Progenitor cell of endocrine pancreas (in vitro differentiated cells): ENCODE measurements at regions not wholly inside any gene's neighbourhood (a gene's known extent, or its start where the extent isn't known, plus 50 kb on each side); places are given as distances from the start of the nearest gene placed in this dataset.

Experiments used
- DNase-seq: peaks from one replicate; pipeline ENCODE4 v3.0.0; 2021; ENCODE audit warnings: low spot score; ENCODE audit not compliant: unreplicated experiment
- H3K27ac Mint-ChIP-seq: 2 replicates; pipeline ENCODE4 v1.8.0; 2021; ENCODE audit warnings: mild to moderate bottlenecking, moderate library complexity, mixed read lengths
- H3K27me3 Mint-ChIP-seq: 2 replicates; pipeline ENCODE4 v1.8.0; 2021; ENCODE audit warnings: mixed read lengths
- H3K36me3 Mint-ChIP-seq: 2 replicates; pipeline ENCODE4 v1.8.0; 2022; ENCODE audit warnings: mixed read lengths; ENCODE audit not compliant: insufficient read depth
- H3K4me1 Mint-ChIP-seq: 2 replicates; pipeline ENCODE4 v1.8.0; 2021; ENCODE audit warnings: low read depth, mixed read lengths
- H3K4me3 Mint-ChIP-seq: 2 replicates; pipeline ENCODE4 v1.8.0; 2021; ENCODE audit warnings: low read depth, mild to moderate bottlenecking, moderate library complexity, mixed read lengths
- H3K9me3 Mint-ChIP-seq: 2 replicates; pipeline ENCODE4 v1.8.0; 2021; ENCODE audit warnings: low read depth, mixed read lengths
- TF ChIP-seq, protein P1 (sequence below): fragments of 200-600 bp; sonication (generic); IDR thresholded peaks from one replicate; pipeline ENCODE4 v1.5.0; 2021; ENCODE audit warnings: antibody characterized with exemption, mild to moderate bottlenecking; ENCODE audit not compliant: unreplicated experiment

DNA sequence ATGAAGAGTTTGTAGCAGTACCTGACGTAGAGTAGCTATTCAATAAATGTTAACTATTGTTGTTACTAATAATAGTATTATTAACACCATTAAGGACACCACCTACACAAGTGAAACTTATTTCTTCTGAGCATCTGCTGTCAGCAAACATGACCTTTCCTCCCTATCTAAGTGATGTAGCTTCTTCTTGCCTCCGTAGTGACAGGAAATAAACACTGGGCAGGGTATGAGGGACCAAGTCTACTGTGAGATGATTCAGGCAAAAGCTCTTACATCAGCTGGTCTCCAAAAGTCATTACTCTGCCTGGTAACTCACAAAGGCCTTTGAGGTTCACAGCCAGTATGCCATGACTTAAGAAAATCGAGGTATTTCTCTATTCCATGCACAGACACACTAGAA lies 750.5 kb downstream of the CPS1 start:
- TF ChIP-seq, protein P1, sequence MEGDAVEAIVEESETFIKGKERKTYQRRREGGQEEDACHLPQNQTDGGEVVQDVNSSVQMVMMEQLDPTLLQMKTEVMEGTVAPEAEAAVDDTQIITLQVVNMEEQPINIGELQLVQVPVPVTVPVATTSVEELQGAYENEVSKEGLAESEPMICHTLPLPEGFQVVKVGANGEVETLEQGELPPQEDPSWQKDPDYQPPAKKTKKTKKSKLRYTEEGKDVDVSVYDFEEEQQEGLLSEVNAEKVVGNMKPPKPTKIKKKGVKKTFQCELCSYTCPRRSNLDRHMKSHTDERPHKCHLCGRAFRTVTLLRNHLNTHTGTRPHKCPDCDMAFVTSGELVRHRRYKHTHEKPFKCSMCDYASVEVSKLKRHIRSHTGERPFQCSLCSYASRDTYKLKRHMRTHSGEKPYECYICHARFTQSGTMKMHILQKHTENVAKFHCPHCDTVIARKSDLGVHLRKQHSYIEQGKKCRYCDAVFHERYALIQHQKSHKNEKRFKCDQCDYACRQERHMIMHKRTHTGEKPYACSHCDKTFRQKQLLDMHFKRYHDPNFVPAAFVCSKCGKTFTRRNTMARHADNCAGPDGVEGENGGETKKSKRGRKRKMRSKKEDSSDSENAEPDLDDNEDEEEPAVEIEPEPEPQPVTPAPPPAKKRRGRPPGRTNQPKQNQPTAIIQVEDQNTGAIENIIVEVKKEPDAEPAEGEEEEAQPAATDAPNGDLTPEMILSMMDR: no peak
- DNase-seq: no peak
- Mint-ChIP-seq H3K27me3 (no peaks in the 10 kb centered on the region), H3K4me1 (no peaks in the 10 kb centered on the region), H3K36me3 (no peaks in the 10 kb centered on the region), H3K27ac (no peak overlapping the region), H3K4me3 (no peak overlapping the region), H3K9me3 (peaks cover 3% of the 10 kb centered on the region)
